HCT116 (cell line): ENCODE measurements at regions not wholly inside any gene's neighbourhood (a gene's known extent, or its start where the extent isn't known, plus 50 kb on each side); places are given as distances from the start of the nearest gene placed in this dataset.

ENCODE experiments used
- ATAC-seq: fragments of 200-7000 bp; cut with Tn5 transposase; 2 replicates; pipeline ENCODE4 v1.9.1; 2020; ENCODE audit warnings: mild to moderate bottlenecking, moderate library complexity
- BruUV-seq: library from RNA; stranded (reverse); fragments of 400-500 nt; replicated peaks from 2 replicates; lab custom pipeline; 2021; lab: Mats Ljungman, UMichigan
- CTCF ChIA-PET: fragments of 300-600 bp; sonication (Branson Sonifier 250); formaldehyde crosslinking; loops from one replicate; lab custom pipeline; 2021; ENCODE audit warnings: antibody characterized with exemption; lab: Charles Lee
- POLR2A ChIA-PET: fragments of 300-600, 350-600 bp; sonication (Branson Sonifier 250); formaldehyde crosslinking; loops from one replicate; lab custom pipeline; 2021; ENCODE audit warnings: antibody characterized with exemption; lab: Charles Lee
- RAD21 ChIA-PET, 2 experiments: fragments of 300-600 bp; sonication (Branson Sonifier 250); formaldehyde crosslinking; loops; one replicate each; lab custom pipeline; 2023; ENCODE audit warnings: low total read pairs in 2 of 2; ENCODE audit not compliant: uncharacterized antibody in 2 of 2, unreplicated experiment in 2 of 2, low non-redundant PET in 1 of 2; lab: Charles Lee
- DNase-seq: peaks from one replicate; pipeline ENCODE4 v3.0.0-alpha.2; 2010; ENCODE audit warnings: low read depth, low spot score
- H2AFZ ChIP-seq: fragments of 200-600 bp; shearing (Covaris generic), sonication (generic); 2 replicates; pipeline ENCODE4 v1.6.1; 2017; ENCODE audit warnings: low read depth, mixed run types, mixed read lengths, antibody characterized with exemption, low read length; ENCODE audit not compliant: poor library complexity, severe bottlenecking
- H3K27ac ChIP-seq: 2 replicates; pipeline ENCODE4 v1.5.1; 2012; ENCODE audit warnings: low read depth, low read length
- H3K27me3 ChIP-seq: fragments of 200-600 bp; sonication (generic); 2 replicates; pipeline ENCODE4 v1.6.1; 2016; ENCODE audit warnings: mixed run types, low read length, mixed read lengths; ENCODE audit not compliant: insufficient read depth
- H3K36me3 ChIP-seq, 2 experiments: fragments of 200-500 bp in 1 of 2; fragments of 200-600 bp in 1 of 2; sonication (Bioruptor generic) in 1 of 2; sonication (generic) in 1 of 2; 2 replicates each; pipeline versions ENCODE4 v1.5.1 to v1.6.1; 2014 to 2016; ENCODE audit warnings: low read length in 2 of 2, inconsistent platforms in 1 of 2, mixed read lengths in 1 of 2, mixed run types in 1 of 2; ENCODE audit not compliant: insufficient read depth in 2 of 2, control insufficient read depth in 1 of 2
- H3K4me1 ChIP-seq, 2 experiments: fragments of 200-600 bp in 1 of 2; sonication (generic) in 1 of 2; 2 replicates each; pipeline versions ENCODE4 v1.5.1 to v1.6.1; 2012 to 2017; ENCODE audit warnings: low read length in 2 of 2, inconsistent platforms in 1 of 2, mild to moderate bottlenecking in 1 of 2, mixed read lengths in 1 of 2, mixed run types in 1 of 2, moderate library complexity in 1 of 2; ENCODE audit not compliant: insufficient read depth in 2 of 2, control insufficient read depth in 1 of 2
- H3K4me2 ChIP-seq: fragments of 200-600 bp; sonication (generic); 2 replicates; pipeline ENCODE4 v1.6.1; 2017; ENCODE audit warnings: mixed run types, low read length, mixed read lengths
- H3K4me3 ChIP-seq, 2 experiments: fragments of 200-600 bp in 1 of 2; sonication (generic) in 1 of 2; replicated peaks in 1 of 2; 2 replicates each; pipeline ENCODE4 v1.5.1; 2011 to 2016; ENCODE audit warnings: low read length in 2 of 2, control low read depth in 1 of 2, low read depth in 1 of 2, mild to moderate bottlenecking in 1 of 2, mixed read lengths in 1 of 2, mixed run types in 1 of 2
- H3K79me2 ChIP-seq: fragments of 200-600 bp; sonication (generic); 2 replicates; pipeline ENCODE4 v1.6.1; 2017; ENCODE audit warnings: mild to moderate bottlenecking, mixed run types, low read length, moderate library complexity, mixed read lengths; ENCODE audit not compliant: insufficient read depth
- H3K9ac ChIP-seq: fragments of 200-600 bp; sonication (generic); 2 replicates; pipeline ENCODE4 v1.6.1; 2016; ENCODE audit warnings: low read length, mixed read lengths
- H3K9me2 ChIP-seq: fragments of 200-600 bp; sonication (generic), shearing (Covaris generic); 2 replicates; pipeline ENCODE4 v1.6.1; 2017; ENCODE audit warnings: mixed run types, mild to moderate bottlenecking, moderate library complexity; ENCODE audit not compliant: insufficient read depth
- H3K9me3 ChIP-seq, 2 experiments: fragments of 200-500 bp in 1 of 2; fragments of 200-600 bp in 1 of 2; sonication (Bioruptor generic) in 1 of 2; sonication (generic) in 1 of 2; 2 replicates each; pipeline ENCODE4 v1.6.1; 2014 to 2017; ENCODE audit warnings: low read length in 2 of 2, mixed read lengths in 2 of 2, inconsistent platforms in 1 of 2, low read depth in 1 of 2, mild to moderate bottlenecking in 1 of 2, mixed run types in 1 of 2, moderate library complexity in 1 of 2; ENCODE audit not compliant: control insufficient read depth in 1 of 2, insufficient read depth in 1 of 2
- H4K20me1 ChIP-seq: fragments of 200-600 bp; sonication (generic), shearing (Covaris generic); 2 replicates; pipeline ENCODE4 v1.6.1; 2017; ENCODE audit warnings: mixed run types, mild to moderate bottlenecking, moderate library complexity; ENCODE audit not compliant: insufficient read depth
- CBX3 ChIP-seq: IDR thresholded peaks from 2 replicates; pipeline ENCODE4 v1.6.1; 2012; ENCODE audit warnings: low read depth
- CEBPB ChIP-seq: IDR thresholded peaks from 2 replicates; pipeline ENCODE4 v1.6.1; 2012; ENCODE audit warnings: low read depth
- CTCF ChIP-seq, 3 experiments: fragments of 200-600 bp in 1 of 3; sonication (generic) in 1 of 3; IDR thresholded peaks in 2 of 3; conservative IDR thresholded peaks in 1 of 3; 2 replicates each; pipeline ENCODE4 v1.5.1; 2012 to 2017; ENCODE audit warnings: low read depth in 2 of 3, low read length in 2 of 3, antibody characterized with exemption in 1 of 3, borderline replicate concordance in 1 of 3, control low read depth in 1 of 3, mild to moderate bottlenecking in 1 of 3, mixed read lengths in 1 of 3, mixed run types in 1 of 3, moderate library complexity in 1 of 3; ENCODE audit not compliant: insufficient read depth in 1 of 3
- EZH2 ChIP-seq: fragments of 200-600 bp; sonication (generic); IDR thresholded peaks from 2 replicates; pipeline ENCODE4 v1.6.1; 2017; ENCODE audit warnings: antibody characterized with exemption, mixed run types
- FOSL1 ChIP-seq: IDR thresholded peaks from 2 replicates; pipeline ENCODE4 v1.6.1; 2012; ENCODE audit warnings: low read depth
- JUND ChIP-seq: IDR thresholded peaks from 2 replicates; pipeline ENCODE4 v1.6.1; 2012
- POLR2A ChIP-seq: IDR thresholded peaks from 2 replicates; pipeline ENCODE4 v1.7.0; 2011; ENCODE audit warnings: borderline replicate concordance; ENCODE audit not compliant: insufficient read depth, insufficient read length; ENCODE audit errors: extremely low read depth
- REST ChIP-seq: IDR thresholded peaks from 2 replicates; pipeline ENCODE4 v1.6.1; 2012; ENCODE audit warnings: low read depth
- SIN3A ChIP-seq: IDR thresholded peaks from 2 replicates; pipeline ENCODE4 v1.6.1; 2012; ENCODE audit warnings: low read depth
- SRF ChIP-seq: IDR thresholded peaks from 2 replicates; pipeline ENCODE4 v1.6.1; 2012; ENCODE audit warnings: low read depth
- TCF7L2 ChIP-seq: IDR thresholded peaks from 2 replicates; pipeline ENCODE4 v1.7.0; 2011; ENCODE audit warnings: borderline replicate concordance, inconsistent platforms; ENCODE audit not compliant: insufficient read depth, insufficient read length; ENCODE audit errors: extremely low read depth
- ZFX ChIP-seq: fragments of 450-650 bp; IDR thresholded peaks from 2 replicates; pipeline ENCODE4 v1.6.1; 2017
- ZNF274 ChIP-seq: fragments of 200-500 bp; sonication (Bioruptor generic); IDR thresholded peaks from 2 replicates; pipeline ENCODE4 v1.6.1; 2014; ENCODE audit warnings: mild to moderate bottlenecking, low read depth, low read length, inconsistent platforms
- intact Hi-C: fragments of 100-400 bp; cut with micrococcal nuclease; formaldehyde crosslinking; loops from 2 replicates; pipeline ENCODE4 v1.10.0; 2022
- TF ChIP-seq, protein P1 (sequence below): IDR thresholded peaks from 2 replicates; pipeline ENCODE4 v1.6.1; 2012

DNA sequence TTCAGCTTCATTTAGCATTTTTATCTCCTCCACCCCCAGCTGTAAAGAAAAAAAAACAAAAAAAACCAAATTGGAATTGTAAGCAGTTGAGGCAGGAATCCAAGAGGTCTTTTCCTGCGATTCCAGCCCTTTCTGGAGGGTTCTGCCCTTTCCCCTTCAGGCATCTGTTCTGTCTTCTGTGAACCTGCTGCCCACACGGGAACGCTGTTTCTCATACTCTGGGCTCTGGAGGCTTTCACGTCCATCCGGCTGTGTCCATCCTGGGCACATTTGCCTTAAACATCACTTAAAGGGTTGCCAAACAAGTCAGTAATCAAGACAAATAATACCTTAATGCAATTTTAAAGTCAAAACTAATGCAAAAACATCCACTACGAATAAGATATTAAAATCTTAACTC, 302.8 kb upstream of the PITRM1 start (continued):
- no peak for TF ChIP-seq SIN3A
- TF ChIP-seq REST, result no peak

GRCh38 chr10:3474266-3474665, 301.7 kb upstream of the PITRM1 start:
- H3K79me2 ChIP-seq, result no peaks in the 10 kb centered on the region
- H3K9ac ChIP-seq, result no peak overlapping the region
- H3K27me3 ChIP-seq, result no peaks in the 10 kb centered on the region
- H3K4me3 ChIP-seq, result no peak overlapping the region
- CTCF ChIA-PET, result no interaction called here
- no peaks in the 10 kb centered on the region for H3K9me3 ChIP-seq
- H3K27ac ChIP-seq, result no peak overlapping the region
- H2AFZ ChIP-seq, result no peak overlapping the region
- no peak for DNase-seq
- BruUV-seq, result no TSS peak
- TF ChIP-seq SIN3A (no peak), JUND (no peak), CEBPB (no peak), REST (no peak), TCF7L2 (no peak), ZNF274 (no peak), SRF (no peak), CBX3 (no peak), FOSL1 (no peak), ZFX (no peak), POLR2A (no peak), EZH2 (no peak), CTCF (IDR thresholded peaks at IDR 0.05 in 2 of 3, conservative IDR thresholded peaks at IDR 0.05 in 1 of 3; ENCODE audit: borderline replicate concordance in 1 of 3, insufficient read depth in 1 of 3, low read depth in 2 of 3, low read length in 2 of 3) (no peak)
- TF ChIP-seq, protein P1, sequence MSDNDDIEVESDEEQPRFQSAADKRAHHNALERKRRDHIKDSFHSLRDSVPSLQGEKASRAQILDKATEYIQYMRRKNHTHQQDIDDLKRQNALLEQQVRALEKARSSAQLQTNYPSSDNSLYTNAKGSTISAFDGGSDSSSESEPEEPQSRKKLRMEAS, result no peak
- H4K20me1 ChIP-seq, result no peaks in the 10 kb centered on the region
- peaks cover 7 to 9% of the 10 kb centered on the region in 2 experiments for H3K4me1 ChIP-seq
- no peak overlapping the region for H3K4me2 ChIP-seq
- RAD21 ChIA-PET, result no interaction called here
- POLR2A ChIA-PET, result no interaction called here
- no peaks in the 10 kb centered on the region for H3K36me3 ChIP-seq
- ATAC-seq, result no peak
- intact Hi-C loops, result no loop called here
- H3K9me2 ChIP-seq, result no peaks in the 10 kb centered on the region
